K562 (cell line): ENCODE measurements at regions not wholly inside any gene's neighbourhood (a gene's known extent, or its start where the extent isn't known, plus 50 kb on each side); places are given as distances from the start of the nearest gene placed in this dataset.

Experiments used
- ATAC-seq: fragments of 200-7000 bp; cut with Tn5 transposase; 3 replicates; pipeline ENCODE4 v1.9.1; 2020; ENCODE audit warnings: moderate library complexity
- BruUV-seq: library from RNA; stranded (reverse); fragments of 400-500 nt; replicated peaks from 2 replicates; lab custom pipeline; 2021; lab: Mats Ljungman, UMichigan
- CTCF ChIA-PET: fragments of 300-600 bp; formaldehyde crosslinking; extraction: SDS; loops from one replicate; lab custom pipeline; 2021; ENCODE audit warnings: low intra/inter-chr PET ratio; lab: Yijun Ruan, JAX
- POLR2A ChIA-PET: fragments of 300-600, 350-650 bp; sonication (Branson Sonifier 250); formaldehyde crosslinking; extraction: SDS; loops from one replicate; lab custom pipeline; 2021; ENCODE audit warnings: antibody characterized with exemption, inconsistent platforms; lab: Yijun Ruan, JAX
- DNase-seq, 4 experiments: peaks; one replicate each; pipeline versions ENCODE4 v3.0.0 to v3.0.0-alpha.2; 2011 to 2018; ENCODE audit warnings: low spot score in 3 of 4, mixed read lengths in 3 of 4; ENCODE audit errors: extremely low read depth in 1 of 4
- FAIRE-seq: peaks from 2 replicates; lab custom pipeline; 2011; peaks lifted over from hg19 to GRCh38; lab: Jason Lieb, UNC
- H2AFZ ChIP-seq: 2 replicates; pipeline ENCODE4 v1.6.0; 2011; ENCODE audit warnings: low read depth, low read length, control low read depth, inconsistent platforms
- H3K27ac ChIP-seq: fragments of 200-600 bp; 3 replicates; pipeline ENCODE4 v1.8.0; 2011; ENCODE audit warnings: low read depth, mild to moderate bottlenecking, control low read depth, inconsistent platforms, low read length, moderate library complexity, mixed read lengths; ENCODE audit errors: extremely low read depth
- H3K27me3 ChIP-seq, 2 experiments: fragments of 300-600 bp in 1 of 2; 2 replicates in 1 of 2; 3 replicates in 1 of 2; pipeline versions ENCODE4 v1.6.0 to v1.8.0; 2011; ENCODE audit warnings: inconsistent platforms in 2 of 2, low read length in 2 of 2, mild to moderate bottlenecking in 1 of 2, mixed read lengths in 1 of 2, moderate library complexity in 1 of 2; ENCODE audit not compliant: control insufficient read depth in 2 of 2, insufficient read depth in 2 of 2
- H3K36me3 ChIP-seq: fragments of 300-600 bp; 3 replicates; pipeline ENCODE4 v1.8.0; 2011; ENCODE audit warnings: mild to moderate bottlenecking, low read length, inconsistent platforms; ENCODE audit not compliant: control insufficient read depth, insufficient read depth
- H3K4me1 ChIP-seq, 2 experiments: fragments of 200-600 bp in 1 of 2; replicated peaks in 1 of 2; 2 replicates in 1 of 2; 3 replicates in 1 of 2; pipeline versions ENCODE4 v1.5.1 to v1.8.0; 2011; ENCODE audit warnings: inconsistent platforms in 2 of 2, low read length in 2 of 2, mild to moderate bottlenecking in 1 of 2, mixed read lengths in 1 of 2, moderate library complexity in 1 of 2; ENCODE audit not compliant: control insufficient read depth in 2 of 2, insufficient read depth in 2 of 2
- H3K4me2 ChIP-seq: 2 replicates; pipeline ENCODE4 v1.6.1; 2011; ENCODE audit warnings: low read length, control low read depth, inconsistent platforms, mixed read lengths; ENCODE audit not compliant: insufficient read depth
- H3K4me3 ChIP-seq: fragments of 200-600 bp; sonication (generic), shearing (Covaris generic); 2 replicates; pipeline ENCODE4 v1.5.1; 2016; ENCODE audit warnings: control low read depth, inconsistent platforms
- H3K79me2 ChIP-seq: fragments of 200-600 bp; 3 replicates; pipeline ENCODE4 v1.8.0; 2011; ENCODE audit warnings: low read length, inconsistent platforms; ENCODE audit not compliant: control insufficient read depth, insufficient read depth
- H3K9ac ChIP-seq, 2 experiments: 2 replicates each; pipeline versions ENCODE4 v1.6.0 to v1.6.1; 2011; ENCODE audit warnings: low read depth in 2 of 2, low read length in 2 of 2, control low read depth in 1 of 2, inconsistent platforms in 1 of 2, mild to moderate bottlenecking in 1 of 2, mixed read lengths in 1 of 2; ENCODE audit not compliant: insufficient read depth in 1 of 2
- H3K9me1 ChIP-seq: one replicate; pipeline ENCODE4 v1.6.0; 2011; ENCODE audit warnings: inconsistent platforms, mild to moderate bottlenecking, low read length, moderate library complexity; ENCODE audit not compliant: control insufficient read depth, insufficient read depth
- H3K9me3 ChIP-seq: replicated peaks from 2 replicates; pipeline ENCODE4 v1.5.1; 2011; ENCODE audit warnings: low read depth, low read length, inconsistent platforms; ENCODE audit not compliant: control insufficient read depth, insufficient read depth
- H4K20me1 ChIP-seq: replicated peaks from 2 replicates; pipeline ENCODE4 v1.6.1; 2011; ENCODE audit warnings: low read length, inconsistent platforms, mixed read lengths; ENCODE audit not compliant: control insufficient read depth, insufficient read depth
- ARID3A ChIP-seq: IDR thresholded peaks from 2 replicates; pipeline ENCODE4 v1.6.1; 2012; ENCODE audit warnings: low read depth, low read length, improper control_type of control experiment, borderline replicate concordance
- BMI1 ChIP-seq: fragments of 150-350 bp; IDR thresholded peaks from 2 replicates; pipeline ENCODE4 v1.6.1; 2014; ENCODE audit warnings: low read length
- CREB5 ChIP-seq: fragments of 250-450 bp; sonication (Bioruptor Pico); IDR thresholded peaks from 2 replicates; pipeline ENCODE4 v1.5.0; 2020; ENCODE audit warnings: mild to moderate bottlenecking
- CREM ChIP-seq: IDR thresholded peaks from 2 replicates; pipeline ENCODE4 v1.6.1; 2014; ENCODE audit warnings: antibody characterized with exemption, low read depth
- CXXC5 ChIP-seq: fragments of 250-450 bp; sonication (Bioruptor Pico); IDR thresholded peaks from 2 replicates; pipeline ENCODE4 v1.8.0; 2022; ENCODE audit warnings: inconsistent platforms, mild to moderate bottlenecking, moderate library complexity
- ETV5 ChIP-seq: sonication (generic); formaldehyde crosslinking; IDR thresholded peaks from 2 replicates; pipeline ENCODE4 v1.4.0; 2020; ENCODE audit warnings: low read depth, mild to moderate bottlenecking, missing genetic modification reagents
- IRF2 ChIP-seq: sonication (generic); formaldehyde crosslinking; IDR thresholded peaks from 2 replicates; pipeline ENCODE4 v1.8.1; 2022; ENCODE audit warnings: mild to moderate bottlenecking, missing genetic modification reagents
- MAFG ChIP-seq: fragments of 450-650 bp; conservative IDR thresholded peaks from 2 replicates; pipeline ENCODE4 v1.6.1; 2016; ENCODE audit warnings: missing genetic modification characterization, missing compliant biosample characterization
- MAZ ChIP-seq, 2 experiments: fragments of 450-650 bp in 1 of 2; sonication (generic) in 1 of 2; formaldehyde crosslinking; IDR thresholded peaks in 1 of 2; conservative IDR thresholded peaks in 1 of 2; 2 replicates each; pipeline versions ENCODE4 v1.4.0 to v1.5.0; 2020; ENCODE audit warnings: mild to moderate bottlenecking in 1 of 2, missing genetic modification reagents in 1 of 2
- MIER1 ChIP-seq: fragments of 450-650 bp; IDR thresholded peaks from 2 replicates; pipeline ENCODE4 v1.6.1; 2016; ENCODE audit warnings: antibody characterized with exemption, mild to moderate bottlenecking, low read depth
- PTTG1 ChIP-seq: fragments of 450-650 bp; IDR thresholded peaks from 2 replicates; pipeline ENCODE4 v1.6.1; 2016; ENCODE audit warnings: low read depth, mild to moderate bottlenecking, missing genetic modification characterization, missing compliant biosample characterization
- RNF2 ChIP-seq: sonication (generic); IDR thresholded peaks from 2 replicates; pipeline ENCODE4 v1.6.1; 2016
- SIRT6 ChIP-seq: IDR thresholded peaks from one replicate; pipeline ENCODE4 v1.6.1; 2012; ENCODE audit warnings: low read depth, mild to moderate bottlenecking, control low read depth, inconsistent platforms, low read length, moderate library complexity
- SOX6 ChIP-seq: fragments of 450-650 bp; IDR thresholded peaks from 2 replicates; pipeline ENCODE4 v1.6.1; 2014; ENCODE audit warnings: mild to moderate bottlenecking
- ZFPM2 ChIP-seq: fragments of 250-450 bp; sonication (Bioruptor Pico); IDR thresholded peaks from 2 replicates; pipeline ENCODE4 v1.5.1; 2022; ENCODE audit warnings: mild to moderate bottlenecking
- ZNF12 ChIP-seq: sonication (generic); formaldehyde crosslinking; IDR thresholded peaks from 2 replicates; pipeline ENCODE4 v1.4.0; 2020; ENCODE audit warnings: mild to moderate bottlenecking, missing genetic modification reagents
- ZNF444 ChIP-seq: fragments of 250-450 bp; sonication (Bioruptor Pico); IDR thresholded peaks from 2 replicates; pipeline ENCODE4 v1.4.0; 2020; ENCODE audit warnings: mild to moderate bottlenecking, moderate library complexity
- ZNF551 ChIP-seq: fragments of 250-450 bp; sonication (Bioruptor Pico); IDR thresholded peaks from 2 replicates; pipeline ENCODE4 v1.5.0; 2021; ENCODE audit warnings: mild to moderate bottlenecking, moderate library complexity
- WGBS: fragments of 100-300 bp; shearing (Covaris generic); methylation state at CpG from one replicate; pipeline ENCODE4 v1.1.6; 2016; ENCODE audit warnings: low coverage, mixed read lengths; ENCODE audit not compliant: insufficient coverage; ENCODE audit errors: missing lambda C conversion rate; 5-methylcytosine and 5-hydroxymethylcytosine counted together
- in situ Hi-C: fragments of 300-500 bp; cut with MboI; formaldehyde crosslinking; loops from 4 replicates; pipeline ENCODE4 v1.15.0; 2018; ENCODE audit warnings: inconsistent platforms, mixed read lengths
- intact Hi-C: fragments of 100-400 bp; cut with micrococcal nuclease; formaldehyde crosslinking; loops from 2 replicates; pipeline ENCODE4 v1.14.2; 2022

GRCh38 chrX:43018031-43018430 is 240.1 kb upstream of the PPP1R2C start (continued):
- TF ChIP-seq ARID3A: no peak
- no peak for TF ChIP-seq ZNF551 (CRISPR knock-in tag)

- Histone ChIP-seq H3K9ac (no peak overlapping the region), H2AFZ (no peak overlapping the region), H3K4me1 (no peaks in the 10 kb centered on the region), H3K4me3 (no peak overlapping the region), H4K20me1 (no peaks in the 10 kb centered on the region), H3K4me2 (no peak overlapping the region), H3K27me3 (no peaks in the 10 kb centered on the region), H3K36me3 (no peaks in the 10 kb centered on the region; the same call in 2 of the 3 replicates), H3K27ac (no peak overlapping the region), H3K79me2 (no peaks in the 10 kb centered on the region), H3K9me3 (no peaks in the 10 kb centered on the region), H3K9me1 (no peaks in the 10 kb centered on the region)
- intact Hi-C loops: no loop called here
- ChIA-PET CTCF (no interaction called here), POLR2A (no interaction called here)
- no peak for FAIRE-seq
- no peak for DNase-seq
- WGBS: 0% methylated on average over 3 of the region's 3 CpGs
- in situ Hi-C loops: no loop called here
- BruUV-seq: no TSS peak
- no peak for ATAC-seq
- TF ChIP-seq CREB5 (CRISPR knock-in tag) (no peak), RNF2 (no peak), CREM (no peak), IRF2 (CRISPR knock-in tag) (no peak), MAFG (tag) (no peak), ZNF12 (no peak), MAZ (CRISPR knock-in tag; conservative IDR thresholded peaks at IDR 0.05 in 1 of 2, IDR thresholded peaks at IDR 0.05 in 1 of 2) (no peak), MIER1 (no peak), CXXC5 (CRISPR knock-in tag) (no peak), ETV5 (CRISPR knock-in tag) (no peak), ZNF444 (CRISPR knock-in tag) (no peak), PTTG1 (no peak), ZFPM2 (CRISPR knock-in tag) (no peak), SIRT6 (no peak), BMI1 (no peak), SOX6 (no peak)
Observed at GRCh38 chrX:43019021-43019420, 241.1 kb upstream of the PPP1R2C start.
